GM21723 (cell line): ENCODE measurements at regions not wholly inside any gene's neighbourhood (a gene's known extent, or its start where the extent isn't known, plus 50 kb on each side); places are given as distances from the start of the nearest gene placed in this dataset.
"Not testable (repeated sequence)": the region's sequence is repeated elsewhere in the genome, so short reads cannot be mapped to it uniquely, and the experiment has no call there.

Source experiments
- ATAC-seq: cut with Tn5 transposase; IDR thresholded peaks from one replicate; pipeline ENCODE4 v1.9.1; 2021; ENCODE audit warnings: mild to moderate bottlenecking, moderate library complexity; ENCODE audit not compliant: unreplicated experiment

DNA sequence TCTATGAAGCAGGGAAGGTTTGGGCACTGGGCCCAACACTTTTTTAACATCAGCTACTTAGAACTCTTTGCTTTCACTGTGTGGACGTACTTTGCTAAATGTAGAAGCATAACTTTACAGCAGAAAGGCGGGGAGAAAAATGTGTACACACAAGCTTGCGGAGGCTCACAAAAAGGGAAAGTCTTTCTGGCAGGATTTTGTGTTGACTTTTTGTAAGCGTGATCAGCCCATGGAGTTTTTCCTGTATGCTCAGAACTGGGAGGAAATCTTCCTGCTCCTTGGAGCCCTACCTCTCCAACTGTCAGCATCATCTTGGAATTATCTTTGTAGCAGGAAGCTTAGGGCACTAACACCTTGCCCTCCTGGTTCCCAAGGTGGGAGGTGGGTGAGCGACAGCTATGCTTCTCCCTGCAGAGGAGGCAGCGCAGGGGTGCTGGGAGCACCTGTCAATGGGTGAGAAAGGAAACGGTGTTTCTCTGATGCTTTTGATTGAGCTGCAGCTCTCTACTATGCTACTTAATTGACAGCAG is 321.9 kb downstream of the GADD45G start:
- ATAC-seq = no peak

DNA sequence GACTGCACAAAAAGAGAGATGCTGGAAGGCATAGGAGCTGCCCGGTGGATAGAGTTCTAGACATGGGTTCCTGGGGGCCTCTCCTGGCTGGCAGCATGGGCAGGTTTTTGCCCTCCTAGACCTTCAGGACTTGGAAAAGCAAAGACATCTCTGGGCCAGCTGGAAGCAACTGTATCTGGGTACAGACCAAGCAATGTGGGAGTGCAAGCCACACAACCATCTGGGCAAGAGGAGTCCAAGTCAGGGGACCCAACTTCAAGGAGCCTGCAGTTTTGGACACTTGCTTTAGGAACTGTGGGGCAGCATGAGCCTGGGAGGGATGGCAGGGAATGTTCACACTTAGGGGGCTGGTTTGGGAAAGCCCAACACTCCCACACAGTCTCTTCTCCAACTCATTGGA is 323.3 kb downstream of the GADD45G start:
- no peak for ATAC-seq

DNA sequence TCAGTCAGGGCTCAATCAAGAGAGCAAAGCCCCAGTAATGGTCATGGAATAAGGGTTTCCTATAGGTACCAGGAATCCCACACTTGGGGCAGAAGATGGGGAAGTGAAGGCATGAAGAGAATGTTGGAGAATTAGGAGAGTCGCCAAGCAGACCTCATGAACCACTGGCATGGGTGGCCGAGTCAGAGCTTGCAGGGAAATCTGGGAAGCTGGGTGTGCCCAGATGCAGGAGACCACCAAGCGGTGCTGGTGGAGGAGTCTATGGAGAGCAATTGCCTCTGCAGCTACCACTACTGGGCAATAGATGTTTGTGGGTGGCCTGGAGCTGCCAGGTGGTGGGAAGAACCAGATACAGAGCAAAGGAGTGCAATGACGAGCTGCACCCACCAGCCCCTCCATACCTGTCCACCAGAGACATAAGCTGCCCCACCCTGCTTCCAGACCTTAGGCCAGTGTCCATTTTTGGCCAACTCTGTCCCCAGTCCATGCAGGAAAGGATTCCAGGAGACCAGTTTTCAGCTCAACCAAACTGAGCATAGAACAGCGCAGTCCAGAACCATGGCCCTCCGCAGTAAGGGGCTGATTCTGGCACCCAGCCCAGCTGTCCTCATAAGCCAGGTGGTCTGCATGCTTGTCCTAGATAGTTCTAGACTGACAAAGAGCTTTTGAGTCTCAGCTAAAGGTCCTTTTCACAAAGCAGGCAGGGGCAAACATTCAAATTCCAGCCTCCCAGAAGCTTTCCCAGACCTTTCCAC is 323.9 kb downstream of the GADD45G start:
- ATAC-seq = no peak

DNA sequence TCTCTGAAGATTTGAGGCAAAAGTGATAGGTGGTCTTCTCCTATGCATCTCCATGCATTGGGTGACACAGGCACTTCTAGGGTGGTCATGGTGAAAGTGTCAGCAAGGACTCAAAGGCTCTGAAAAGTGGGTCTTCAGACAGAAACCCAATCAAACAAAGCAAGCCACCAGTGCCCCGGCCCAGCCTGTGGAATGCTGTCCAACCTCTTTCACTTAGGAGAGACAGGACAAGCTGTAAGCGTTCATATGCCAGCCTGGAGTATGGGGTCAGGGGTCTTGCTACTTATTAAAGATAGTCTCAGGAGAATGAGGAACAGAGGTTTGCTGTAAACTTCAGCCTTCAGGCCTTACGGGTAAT is 324.5 kb downstream of the GADD45G start:
- ATAC-seq = no peak

DNA sequence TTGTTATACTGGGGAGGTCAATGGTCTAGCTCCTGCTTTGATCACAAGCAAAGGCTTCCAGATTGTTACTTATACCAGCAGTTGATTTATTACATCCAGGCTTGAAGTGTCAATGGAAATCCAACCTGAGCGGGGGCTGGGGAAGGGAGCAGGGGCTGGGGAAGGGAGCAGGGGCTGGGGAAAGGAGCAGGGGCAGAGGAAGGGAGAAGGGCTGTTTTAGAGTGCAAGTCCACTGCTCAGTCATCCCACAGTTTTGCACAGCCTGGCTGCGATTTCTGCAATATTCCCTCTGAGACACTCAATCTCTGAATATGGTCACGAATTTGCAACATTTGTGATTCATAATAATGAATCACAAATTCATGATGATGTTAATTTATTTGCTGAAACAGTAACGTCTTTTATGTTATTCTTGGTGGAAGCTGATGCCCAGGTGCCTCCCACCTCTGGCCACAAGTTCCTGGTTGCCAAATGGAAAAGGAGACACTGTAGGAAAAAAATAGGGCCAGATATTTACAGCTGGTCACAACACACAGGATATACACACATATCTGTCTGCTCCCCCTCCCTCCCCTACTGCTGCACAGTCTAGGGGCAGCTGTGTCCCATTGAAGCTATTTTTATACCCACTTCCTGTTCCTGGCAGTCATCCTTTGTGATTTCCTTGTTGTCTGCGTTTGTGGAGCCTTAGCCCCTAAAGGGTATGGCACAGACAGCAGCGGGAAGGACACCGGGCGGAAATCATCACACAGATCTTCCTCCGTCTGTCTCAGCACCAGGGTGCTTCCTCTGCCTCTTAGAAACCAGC is 325.1 kb downstream of the GADD45G start:
- ATAC-seq = no peak

DNA sequence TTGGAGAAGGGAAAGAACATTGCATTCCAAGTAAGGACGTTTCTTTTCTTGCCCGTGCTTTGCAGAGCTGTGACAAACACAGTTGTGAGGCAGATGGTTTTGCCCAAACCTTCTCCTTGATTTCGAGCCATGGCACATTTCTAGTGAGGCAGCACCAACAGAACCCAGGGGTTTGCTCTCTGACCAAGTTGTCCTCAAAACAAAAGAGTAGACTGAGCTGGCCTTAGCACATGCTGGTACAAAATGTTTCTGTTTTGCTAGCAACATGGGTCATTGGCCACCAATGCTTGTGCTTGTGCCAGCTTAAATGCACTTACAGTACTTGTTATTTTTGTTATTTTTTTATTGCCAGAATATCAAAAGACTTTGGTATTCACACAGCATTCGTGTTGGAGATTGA is 328.8 kb downstream of the GADD45G start:
- no peak for ATAC-seq

DNA sequence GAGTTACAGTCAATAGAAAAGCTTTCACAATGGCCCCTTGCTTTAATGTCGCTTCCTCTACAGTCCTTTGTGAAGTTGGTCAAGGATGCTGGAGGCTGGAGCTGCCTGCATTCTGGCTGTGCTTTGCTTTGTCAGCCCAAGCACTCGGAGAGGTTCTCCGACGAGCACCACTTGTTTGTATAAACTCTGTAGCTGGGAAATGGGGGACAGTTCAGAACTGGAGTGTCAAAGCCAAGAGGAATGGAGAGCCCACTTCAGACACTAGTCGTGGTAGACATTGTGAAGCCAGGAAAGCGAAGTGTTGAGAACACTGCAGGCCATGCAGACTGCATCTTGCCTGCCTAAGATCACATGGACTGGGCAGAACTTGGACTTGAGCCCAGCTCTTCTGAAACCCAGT is 330.3 kb downstream of the GADD45G start:
- no peak for ATAC-seq

DNA sequence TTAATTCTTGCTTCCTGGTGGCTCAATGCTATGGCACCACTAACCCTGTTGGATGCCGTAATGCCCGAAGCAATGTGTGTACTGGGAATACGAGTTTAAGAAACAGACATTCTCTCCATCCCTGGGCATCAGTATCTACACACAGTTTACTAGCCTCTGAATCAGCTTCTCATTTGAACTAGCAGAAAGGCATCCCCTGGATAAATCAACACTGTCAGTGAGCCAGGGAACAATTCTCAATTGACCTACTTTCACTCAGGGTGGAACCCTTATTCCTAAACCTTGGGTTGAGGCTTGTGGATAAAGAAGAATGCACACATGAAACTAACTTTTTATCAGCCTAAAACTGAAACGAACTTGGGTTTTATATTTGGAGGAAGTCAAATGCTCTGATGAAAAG is 331.0 kb downstream of the GADD45G start:
- no peak for ATAC-seq

DNA sequence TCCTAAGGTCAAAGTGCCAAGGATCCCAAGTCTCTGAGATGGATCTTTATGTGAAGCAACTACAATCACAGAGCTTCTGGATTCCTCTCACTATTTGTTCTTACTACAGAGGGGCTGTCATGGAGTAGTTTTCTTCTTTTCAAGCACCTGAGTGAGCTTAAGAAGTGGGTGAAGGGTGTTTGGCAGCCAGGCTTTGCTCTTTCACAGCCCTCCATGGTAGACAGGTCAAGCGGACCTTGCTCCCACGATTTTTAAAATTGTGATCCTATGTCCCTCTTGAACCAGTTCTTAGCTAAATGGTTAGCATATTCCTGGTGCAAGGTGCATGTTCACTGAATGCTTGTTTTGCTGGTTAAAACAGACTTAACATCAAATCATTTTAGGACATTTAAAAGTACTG is 332.2 kb downstream of the GADD45G start:
- ATAC-seq = no peak

DNA sequence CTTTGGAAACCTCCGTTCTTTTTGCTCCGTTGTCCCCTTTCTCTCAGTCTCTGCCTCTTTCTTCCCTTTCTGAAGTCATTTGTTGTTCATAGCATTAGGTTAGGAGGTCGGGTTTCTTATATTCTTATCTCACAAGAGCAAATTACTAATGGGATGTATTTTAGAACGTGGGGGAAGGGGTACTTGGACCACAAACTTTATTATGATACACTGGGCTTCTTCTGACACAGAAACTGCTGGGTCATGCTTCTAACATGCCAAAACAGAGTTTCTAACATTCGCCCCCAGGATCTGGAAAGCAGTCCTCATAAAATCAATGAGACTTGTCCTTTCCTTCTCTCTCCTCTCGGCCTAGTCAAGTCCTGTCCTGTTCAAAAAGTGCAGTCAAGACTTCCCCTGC is 334.4 kb downstream of the GADD45G start:
- ATAC-seq = no peak

DNA sequence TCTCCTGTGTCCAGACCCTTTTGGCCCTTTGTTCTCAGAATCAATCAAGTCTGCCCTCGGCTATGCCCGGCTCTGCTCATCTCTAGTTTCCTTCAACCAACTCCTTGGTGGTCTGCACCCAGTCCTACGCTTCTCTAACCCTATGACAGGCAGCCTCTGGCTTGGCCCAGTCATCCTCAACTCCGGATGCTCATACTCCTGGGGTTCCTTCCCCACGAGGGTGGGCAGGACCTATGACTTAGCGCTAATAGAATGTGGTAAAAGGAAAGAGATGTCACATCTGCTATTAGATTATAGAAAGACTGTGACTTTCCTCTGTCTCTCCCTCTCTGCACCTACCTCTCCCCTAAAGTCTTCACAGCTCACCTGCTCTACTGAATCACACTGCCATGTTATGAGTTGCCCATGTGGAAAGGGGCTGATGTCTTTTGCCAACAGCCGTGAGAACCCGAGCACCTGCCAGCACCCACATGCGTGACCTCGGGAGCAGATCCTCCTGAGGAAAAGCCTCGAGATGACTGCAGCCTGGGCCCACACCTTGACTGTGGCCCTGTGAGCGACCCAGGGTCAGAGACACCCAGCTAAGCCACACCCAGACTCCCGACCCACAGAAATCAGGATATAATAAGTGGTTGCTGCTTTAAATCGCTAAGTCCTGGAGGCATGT is 334.9 kb downstream of the GADD45G start:
- no peak for ATAC-seq

DNA sequence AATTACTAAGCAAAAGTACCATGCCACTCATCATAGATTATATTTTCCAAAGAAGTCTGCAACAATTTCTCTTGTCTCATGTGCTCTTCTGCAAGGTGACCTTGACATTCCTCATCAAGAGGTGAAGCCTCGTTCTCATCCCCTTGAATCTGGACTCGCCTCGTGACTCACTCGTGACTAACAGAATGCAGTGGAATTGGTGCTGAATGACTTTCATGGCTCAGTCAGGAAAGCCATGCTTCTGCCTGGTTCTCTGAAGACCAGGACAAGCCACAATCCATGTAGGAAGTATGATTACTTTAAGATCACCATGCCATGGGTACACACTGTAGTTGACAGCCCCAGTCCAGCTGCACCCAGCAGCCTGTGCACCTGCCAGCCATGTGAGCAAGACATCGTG is 335.8 kb downstream of the GADD45G start:
- no peak for ATAC-seq

DNA sequence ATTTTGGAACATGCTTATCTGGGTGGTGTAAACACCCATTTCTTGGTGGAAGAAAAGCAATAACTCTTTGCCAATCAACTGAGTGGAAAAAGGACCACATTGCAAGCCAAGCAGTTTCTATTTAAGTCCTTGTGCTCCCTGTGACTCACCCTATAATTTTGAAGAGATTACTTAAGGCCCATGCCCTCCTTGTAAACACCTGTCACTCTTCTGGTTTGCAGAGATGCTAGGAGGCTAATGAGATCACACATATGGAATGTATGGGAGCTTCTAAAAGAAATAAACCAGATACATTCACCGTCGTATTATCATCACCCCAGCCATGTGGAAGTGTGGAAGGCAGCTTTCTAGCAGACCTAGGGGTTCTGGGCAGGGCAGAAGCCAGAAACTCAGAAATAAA is 337.1 kb downstream of the GADD45G start:
- ATAC-seq = no peak

DNA sequence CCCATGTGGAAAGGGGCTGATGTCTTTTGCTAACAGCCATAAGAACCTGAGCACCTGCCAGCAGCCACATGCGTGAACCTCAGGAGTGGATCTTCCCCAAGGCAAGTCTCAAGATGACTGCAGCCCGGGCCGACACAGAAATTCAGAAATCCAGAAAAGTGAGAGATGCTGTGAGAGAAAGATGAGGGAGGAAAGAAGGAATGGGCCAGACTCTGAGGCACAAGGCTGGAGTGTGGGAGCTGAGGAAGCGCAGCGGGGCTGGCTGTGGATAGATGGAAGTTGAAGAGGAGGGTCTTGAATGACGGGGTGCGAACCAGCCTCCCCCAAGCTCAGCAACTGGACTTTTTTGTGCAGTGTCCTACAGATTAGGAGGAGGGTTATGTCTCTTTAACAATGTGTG is 337.8 kb downstream of the GADD45G start:
- no peak for ATAC-seq

DNA sequence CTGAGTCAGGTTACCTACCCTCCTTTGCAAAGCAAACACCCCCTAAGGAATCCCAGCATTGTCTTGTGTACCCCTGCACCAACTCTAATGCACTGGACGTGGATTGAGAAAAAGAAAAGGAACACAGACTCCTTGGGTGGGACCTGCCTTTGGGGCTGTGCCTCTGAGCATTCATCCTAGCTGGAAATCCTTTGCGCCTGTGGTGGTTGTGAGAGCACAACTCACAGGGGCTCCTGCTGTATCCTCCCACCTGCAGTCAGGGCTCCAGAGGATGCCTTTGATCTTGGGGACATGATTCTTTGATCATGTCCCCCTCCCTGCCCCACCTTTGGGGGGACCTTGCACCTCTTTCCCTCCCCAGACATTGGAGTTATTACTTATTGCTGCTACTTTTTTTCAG is 338.5 kb downstream of the GADD45G start:
- no peak for ATAC-seq

DNA sequence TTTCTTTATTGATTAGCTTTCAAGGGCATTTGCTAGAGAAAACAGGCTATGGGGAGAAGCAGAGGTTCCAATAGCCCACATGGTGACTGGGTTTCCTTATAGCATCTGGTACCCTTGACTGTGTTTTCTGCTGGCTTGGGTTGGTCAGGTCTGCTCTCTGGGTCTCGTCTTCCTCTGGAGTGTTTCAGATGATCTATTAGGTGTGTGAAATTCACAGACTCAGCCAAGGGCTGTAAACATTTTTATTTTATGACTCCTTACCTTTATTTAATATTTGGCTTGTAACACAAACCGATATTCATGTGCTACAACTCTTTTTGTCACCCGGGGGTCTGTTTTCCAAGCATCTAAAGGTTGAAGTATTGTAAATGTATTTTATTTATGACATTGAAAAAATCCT is 338.9 kb downstream of the GADD45G start:
- no peak for ATAC-seq

DNA sequence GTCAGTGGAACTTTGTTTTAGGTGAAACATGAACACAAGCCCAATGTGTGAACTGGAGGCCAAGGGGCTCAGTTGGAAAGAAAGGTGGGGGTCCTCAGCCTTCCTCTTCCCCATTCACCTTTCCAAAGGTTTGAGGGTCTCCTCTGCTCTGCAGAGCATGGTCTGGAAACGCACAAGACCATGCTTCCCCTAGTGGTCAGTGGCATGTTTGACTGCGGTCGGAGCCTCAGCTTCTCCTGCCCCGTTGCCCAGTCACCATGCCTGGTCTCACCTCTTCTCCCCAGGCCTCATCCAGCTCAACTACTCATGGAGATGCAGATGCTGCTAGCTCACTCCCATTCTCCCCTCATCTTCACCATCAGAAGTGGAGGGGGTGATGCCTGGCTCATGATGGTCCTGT is 340.3 kb downstream of the GADD45G start:
- ATAC-seq = no peak

DNA sequence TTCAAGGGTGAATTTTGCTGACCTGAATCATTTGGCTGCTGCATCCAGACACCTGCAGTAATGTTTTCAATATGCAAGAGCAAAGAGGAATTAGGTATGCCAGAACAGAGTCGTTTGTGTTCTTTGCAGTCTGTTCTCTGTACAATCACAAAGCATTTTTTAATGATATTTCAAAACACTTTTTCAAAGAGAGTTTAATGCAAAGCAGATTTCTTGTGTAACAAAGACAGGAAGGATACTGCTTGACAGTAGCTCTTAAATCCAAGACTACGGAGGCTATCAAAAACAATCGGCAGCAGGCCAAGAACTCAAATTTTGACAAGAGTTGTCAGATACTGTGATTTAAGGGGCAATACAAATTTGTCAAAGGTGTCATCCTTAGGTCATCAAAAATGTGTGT is 341.9 kb downstream of the GADD45G start:
- ATAC-seq = no peak

DNA sequence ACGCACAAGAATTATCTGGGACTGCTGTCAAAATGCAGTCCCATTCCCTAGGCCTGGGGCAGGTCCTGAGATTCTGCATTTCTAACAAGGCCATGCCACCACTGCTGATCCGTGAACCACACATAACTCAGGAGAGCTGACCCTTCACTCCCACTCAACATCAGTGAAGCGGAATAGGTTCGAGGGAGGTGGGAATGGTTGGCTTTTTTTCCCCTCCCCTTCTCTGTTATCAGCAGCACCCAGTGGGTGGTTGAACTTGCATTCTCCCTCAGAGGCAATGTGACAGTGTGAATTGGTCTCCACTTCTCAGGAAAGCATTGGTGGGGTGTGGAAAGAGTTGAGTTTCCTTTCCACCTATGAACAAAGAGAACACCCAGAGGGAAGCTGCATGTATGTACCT is 344.3 kb downstream of the GADD45G start:
- no peak for ATAC-seq

DNA sequence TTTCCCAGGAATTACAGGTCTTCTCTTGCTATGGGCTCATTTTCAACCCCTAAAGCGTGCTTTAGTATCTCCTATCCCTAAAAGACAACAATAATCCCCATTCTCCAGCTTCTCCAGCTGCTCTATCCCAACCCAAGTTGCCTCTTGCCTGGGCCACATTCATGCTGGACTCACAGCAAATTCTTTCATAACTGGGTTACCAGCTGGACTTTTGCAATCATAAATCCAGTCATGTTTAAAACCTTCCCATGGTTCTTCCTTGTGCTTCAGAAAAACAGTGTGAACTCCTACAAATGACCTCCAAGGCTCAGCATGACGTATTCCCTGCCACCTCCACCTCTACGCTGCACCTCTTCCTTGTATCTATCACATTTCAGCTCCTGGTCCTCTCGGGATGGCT is 346.9 kb downstream of the GADD45G start:
- no peak for ATAC-seq

DNA sequence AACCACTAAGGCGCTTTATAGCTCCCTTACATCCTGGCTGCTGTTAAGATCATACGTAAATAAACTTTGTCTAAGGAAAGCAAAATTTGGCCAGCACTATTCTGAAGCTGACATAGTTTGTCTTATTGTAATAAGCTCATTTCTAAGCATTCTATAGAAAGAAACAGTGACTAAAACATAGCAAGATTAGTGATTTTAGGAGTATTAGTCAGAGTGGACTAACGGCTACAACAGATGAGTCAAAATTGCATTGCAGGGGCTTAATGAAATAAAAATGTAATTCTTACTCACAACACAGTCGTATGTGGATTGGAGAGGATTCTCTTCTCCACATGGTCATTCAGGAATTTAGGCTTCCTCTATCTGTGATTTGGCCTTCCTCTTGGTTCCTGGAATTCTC is 347.6 kb downstream of the GADD45G start:
- ATAC-seq = no peak

DNA sequence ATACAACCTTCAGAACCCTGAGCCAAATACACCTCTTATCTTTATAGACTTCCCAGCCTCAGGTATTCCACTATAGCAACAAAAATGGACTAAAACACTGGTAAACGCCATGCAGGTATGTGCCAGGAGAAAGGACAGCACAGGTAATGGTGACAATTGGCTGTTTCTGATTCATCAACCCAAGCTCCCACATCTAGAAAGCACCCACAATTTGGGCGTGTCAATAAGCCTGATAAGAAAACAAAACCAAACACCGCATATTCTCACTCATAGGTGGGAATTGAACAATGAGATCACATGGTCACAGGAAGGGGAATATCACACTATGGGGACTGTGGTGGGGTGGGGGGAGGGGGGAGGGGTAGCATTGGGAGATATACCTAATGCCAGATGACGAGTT is 348.5 kb downstream of the GADD45G start:
- not testable (repeated sequence) for ATAC-seq
